ENCODE measurements at regions not wholly inside any gene's neighbourhood (a gene's known extent, or its start where the extent isn't known, plus 50 kb on each side); places are given as distances from the start of the nearest gene placed in this dataset.

DNA sequence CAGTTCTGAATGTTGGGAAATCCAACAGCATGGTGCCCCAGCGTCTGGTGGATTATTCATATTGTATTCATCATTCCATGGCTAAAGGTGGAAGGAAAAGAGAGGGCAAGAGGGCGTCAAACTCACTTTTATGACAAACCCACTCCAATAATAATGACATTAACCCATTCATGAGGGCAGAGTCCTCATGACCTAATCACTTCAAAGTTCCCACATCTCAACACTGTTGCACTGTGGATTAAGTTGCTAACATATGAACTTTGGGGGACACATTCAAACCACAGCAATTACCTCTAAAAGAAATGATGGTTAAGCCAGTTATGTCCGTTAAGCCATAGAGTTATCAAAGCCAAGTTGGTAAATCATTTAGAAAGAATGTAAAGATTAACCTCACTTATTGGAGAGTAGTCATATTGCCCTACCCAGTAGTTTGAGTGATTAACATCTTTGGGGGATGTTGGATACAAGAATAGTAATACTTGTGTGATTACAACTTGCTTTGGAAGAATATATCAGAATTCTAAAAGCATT is 212.4 kb upstream of the FLRT2 start:
- Histone ChIP-seq H3K27ac (replicated peaks) (no peak overlapping the region), H3K27me3 (ENCODE audit: insufficient read depth, poor library complexity, severe bottlenecking) (no peaks in the 10 kb centered on the region), H3K4me3 (replicated peaks; ENCODE audit: insufficient read depth, low read length) (no peak overlapping the region)
- TF ChIP-seq, protein P1, sequence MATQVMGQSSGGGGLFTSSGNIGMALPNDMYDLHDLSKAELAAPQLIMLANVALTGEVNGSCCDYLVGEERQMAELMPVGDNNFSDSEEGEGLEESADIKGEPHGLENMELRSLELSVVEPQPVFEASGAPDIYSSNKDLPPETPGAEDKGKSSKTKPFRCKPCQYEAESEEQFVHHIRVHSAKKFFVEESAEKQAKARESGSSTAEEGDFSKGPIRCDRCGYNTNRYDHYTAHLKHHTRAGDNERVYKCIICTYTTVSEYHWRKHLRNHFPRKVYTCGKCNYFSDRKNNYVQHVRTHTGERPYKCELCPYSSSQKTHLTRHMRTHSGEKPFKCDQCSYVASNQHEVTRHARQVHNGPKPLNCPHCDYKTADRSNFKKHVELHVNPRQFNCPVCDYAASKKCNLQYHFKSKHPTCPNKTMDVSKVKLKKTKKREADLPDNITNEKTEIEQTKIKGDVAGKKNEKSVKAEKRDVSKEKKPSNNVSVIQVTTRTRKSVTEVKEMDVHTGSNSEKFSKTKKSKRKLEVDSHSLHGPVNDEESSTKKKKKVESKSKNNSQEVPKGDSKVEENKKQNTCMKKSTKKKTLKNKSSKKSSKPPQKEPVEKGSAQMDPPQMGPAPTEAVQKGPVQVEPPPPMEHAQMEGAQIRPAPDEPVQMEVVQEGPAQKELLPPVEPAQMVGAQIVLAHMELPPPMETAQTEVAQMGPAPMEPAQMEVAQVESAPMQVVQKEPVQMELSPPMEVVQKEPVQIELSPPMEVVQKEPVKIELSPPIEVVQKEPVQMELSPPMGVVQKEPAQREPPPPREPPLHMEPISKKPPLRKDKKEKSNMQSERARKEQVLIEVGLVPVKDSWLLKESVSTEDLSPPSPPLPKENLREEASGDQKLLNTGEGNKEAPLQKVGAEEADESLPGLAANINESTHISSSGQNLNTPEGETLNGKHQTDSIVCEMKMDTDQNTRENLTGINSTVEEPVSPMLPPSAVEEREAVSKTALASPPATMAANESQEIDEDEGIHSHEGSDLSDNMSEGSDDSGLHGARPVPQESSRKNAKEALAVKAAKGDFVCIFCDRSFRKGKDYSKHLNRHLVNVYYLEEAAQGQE (IDR thresholded peaks at IDR 0.05; ENCODE audit: insufficient replicate concordance, low read depth), result no peak
- TF ChIP-seq, protein P2, sequence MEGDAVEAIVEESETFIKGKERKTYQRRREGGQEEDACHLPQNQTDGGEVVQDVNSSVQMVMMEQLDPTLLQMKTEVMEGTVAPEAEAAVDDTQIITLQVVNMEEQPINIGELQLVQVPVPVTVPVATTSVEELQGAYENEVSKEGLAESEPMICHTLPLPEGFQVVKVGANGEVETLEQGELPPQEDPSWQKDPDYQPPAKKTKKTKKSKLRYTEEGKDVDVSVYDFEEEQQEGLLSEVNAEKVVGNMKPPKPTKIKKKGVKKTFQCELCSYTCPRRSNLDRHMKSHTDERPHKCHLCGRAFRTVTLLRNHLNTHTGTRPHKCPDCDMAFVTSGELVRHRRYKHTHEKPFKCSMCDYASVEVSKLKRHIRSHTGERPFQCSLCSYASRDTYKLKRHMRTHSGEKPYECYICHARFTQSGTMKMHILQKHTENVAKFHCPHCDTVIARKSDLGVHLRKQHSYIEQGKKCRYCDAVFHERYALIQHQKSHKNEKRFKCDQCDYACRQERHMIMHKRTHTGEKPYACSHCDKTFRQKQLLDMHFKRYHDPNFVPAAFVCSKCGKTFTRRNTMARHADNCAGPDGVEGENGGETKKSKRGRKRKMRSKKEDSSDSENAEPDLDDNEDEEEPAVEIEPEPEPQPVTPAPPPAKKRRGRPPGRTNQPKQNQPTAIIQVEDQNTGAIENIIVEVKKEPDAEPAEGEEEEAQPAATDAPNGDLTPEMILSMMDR (IDR thresholded peaks at IDR 0.05; ENCODE audit: insufficient read depth, low read length), result no peak
- TF ChIP-seq SPI1 (IDR thresholded peaks at IDR 0.05; ENCODE audit: borderline replicate concordance, low read depth) (no peak), GABPA (IDR thresholded peaks at IDR 0.05; ENCODE audit: low read depth) (no peak), POLR2AphosphoS5 (IDR thresholded peaks at IDR 0.05; ENCODE audit: low read depth) (no peak)
- DNase-seq (ENCODE audit: low read depth in 1 of 2, low spot score in 1 of 2), result no peak

DNA sequence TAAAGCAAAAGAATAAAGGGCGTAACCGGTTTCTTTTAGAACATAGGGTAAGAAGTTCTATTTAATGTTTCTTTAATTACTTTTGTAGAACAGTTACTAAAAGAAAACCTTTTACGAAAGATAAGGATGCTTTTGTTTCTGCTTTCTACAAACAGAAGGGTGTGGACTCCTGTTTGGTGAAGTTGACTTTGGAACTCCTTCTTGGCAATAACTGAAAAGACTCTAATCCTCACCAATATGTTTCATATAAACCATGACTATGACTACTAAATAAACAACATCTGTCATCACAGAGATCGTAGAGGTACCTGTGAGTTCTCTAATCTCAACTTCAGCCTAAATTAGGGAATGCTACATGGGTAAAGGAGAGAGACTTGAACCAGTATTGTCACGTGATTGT is 210.8 kb upstream of the FLRT2 start:
- Histone ChIP-seq H3K4me3 (replicated peaks; ENCODE audit: insufficient read depth, low read length) (no peak overlapping the region), H3K27me3 (ENCODE audit: insufficient read depth, poor library complexity, severe bottlenecking) (no peaks in the 10 kb centered on the region), H3K27ac (replicated peaks) (no peak overlapping the region)
- DNase-seq (ENCODE audit: low read depth in 1 of 2, low spot score in 1 of 2), result no peak
- TF ChIP-seq POLR2AphosphoS5 (IDR thresholded peaks at IDR 0.05; ENCODE audit: low read depth) (no peak), SPI1 (IDR thresholded peaks at IDR 0.05; ENCODE audit: borderline replicate concordance, low read depth) (no peak), GABPA (IDR thresholded peaks at IDR 0.05; ENCODE audit: low read depth) (no peak)
- TF ChIP-seq, protein P1 (IDR thresholded peaks at IDR 0.05; ENCODE audit: insufficient replicate concordance, low read depth), result no peak
- TF ChIP-seq, protein P2 (IDR thresholded peaks at IDR 0.05; ENCODE audit: insufficient read depth, low read length), result no peak

DNA sequence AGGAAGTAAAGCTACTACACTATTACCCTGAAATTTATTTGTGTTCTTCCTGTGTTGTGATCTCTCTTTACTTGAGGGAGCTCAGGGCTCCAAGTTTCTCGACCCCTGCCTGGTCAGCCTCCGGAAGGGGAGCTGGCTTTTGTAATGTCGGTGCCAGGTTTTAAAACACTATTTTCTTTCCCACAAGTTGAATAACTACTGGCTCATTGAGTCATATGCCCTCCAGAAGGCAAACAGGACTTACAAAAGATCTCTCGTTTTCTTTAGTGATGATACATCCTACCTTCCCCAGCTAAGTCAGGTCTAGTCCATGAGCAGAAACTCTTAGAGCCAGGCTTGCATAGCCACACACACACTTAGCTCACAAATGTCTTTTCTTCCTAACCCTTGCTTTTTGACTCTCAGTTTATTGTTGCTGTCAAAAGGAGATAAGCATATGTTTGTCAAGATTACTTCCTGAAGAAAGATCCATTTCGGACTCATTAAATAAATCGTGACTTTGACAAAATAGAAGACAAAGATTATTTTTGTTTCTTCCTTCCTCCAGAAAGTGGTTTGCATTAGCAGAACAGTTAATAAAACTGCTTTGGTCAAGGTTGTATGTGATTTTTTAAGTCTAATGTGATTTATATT is 209.8 kb upstream of the FLRT2 start:
- Histone ChIP-seq H3K27me3 (ENCODE audit: insufficient read depth, poor library complexity, severe bottlenecking) (no peaks in the 10 kb centered on the region), H3K27ac (replicated peaks) (no peak overlapping the region), H3K4me3 (replicated peaks; ENCODE audit: insufficient read depth, low read length) (no peak overlapping the region)
- no peak for DNase-seq (ENCODE audit: low read depth in 1 of 2, low spot score in 1 of 2)
- TF ChIP-seq SPI1 (IDR thresholded peaks at IDR 0.05; ENCODE audit: borderline replicate concordance, low read depth), result no peak
- TF ChIP-seq, protein P1 (IDR thresholded peaks at IDR 0.05; ENCODE audit: insufficient replicate concordance, low read depth), result no peak
